NCI-H1694 (cell line): ENCODE measurements at regions not wholly inside any gene's neighbourhood (a gene's known extent, or its start where the extent isn't known, plus 50 kb on each side); places are given as distances from the start of the nearest gene placed in this dataset.
"Not testable (repeated sequence)": the region's sequence is repeated elsewhere in the genome, so short reads cannot be mapped to it uniquely, and the experiment has no call there.

Experiments
- DNase-seq: peaks from one replicate; lab custom pipeline; 2025; lab: John Stamatoyannopoulos, UW

- no peak for DNase-seq
Observed at GRCh38 chr18:76018210-76018609, 476.8 kb downstream of the ZNF516 start.

- DNase-seq = no peak
Observed at GRCh38 chr18:76013057-76013456, 482.0 kb downstream of the ZNF516 start.

- no peak for DNase-seq
Observed at GRCh38 chr18:76005632-76006208, 489.3 kb downstream of the ZNF516 start.

- DNase-seq = not testable (repeated sequence)
Observed at GRCh38 chr18:75987913-75988312, 507.1 kb downstream of the ZNF516 start.

- no peak for DNase-seq
Observed at GRCh38 chr18:75984853-75985252, 510.2 kb downstream of the ZNF516 start.

GRCh38 chr18:75981102-75981501 lies 513.9 kb downstream of the ZNF516 start:
- DNase-seq = no peak

GRCh38 chr18:75977081-75977480 lies 518.0 kb downstream of the ZNF516 start:
- no peak for DNase-seq

- DNase-seq = no peak
Observed at GRCh38 chr18:75970212-75970611, 524.8 kb downstream of the ZNF516 start.

- DNase-seq = no peak
Observed at GRCh38 chr18:75966431-75966830, 528.6 kb downstream of the ZNF516 start.

GRCh38 chr18:75962036-75962572 lies 532.9 kb downstream of the ZNF516 start:
- no peak for DNase-seq

- not testable (repeated sequence) for DNase-seq
Observed at GRCh38 chr18:75960356-75960755, 532.9 kb upstream of the SMIM21 start.

- DNase-seq = no peak
Observed at GRCh38 chr18:75959150-75959549, 531.6 kb upstream of the SMIM21 start.

GRCh38 chr18:75958683-75959082 lies 531.2 kb upstream of the SMIM21 start:
- no peak for DNase-seq

- DNase-seq = no peak
Observed at GRCh38 chr18:75945265-75945933, 517.9 kb upstream of the SMIM21 start.

- DNase-seq = no peak
Observed at GRCh38 chr18:75937306-75937705, 509.8 kb upstream of the SMIM21 start.

GRCh38 chr18:75936862-75937261 lies 509.4 kb upstream of the SMIM21 start:
- DNase-seq = no peak

- DNase-seq = no peak
Observed at GRCh38 chr18:75931079-75931478, 503.6 kb upstream of the SMIM21 start.

- DNase-seq = no peak
Observed at GRCh38 chr18:75928706-75929105, 501.2 kb upstream of the SMIM21 start.

- DNase-seq = no peak
Observed at GRCh38 chr18:75927791-75928190, 500.3 kb upstream of the SMIM21 start.

GRCh38 chr18:75926811-75927210 lies 499.3 kb upstream of the SMIM21 start:
- no peak for DNase-seq

GRCh38 chr18:75923169-75923568 lies 495.7 kb upstream of the SMIM21 start:
- no peak for DNase-seq

- DNase-seq = no peak
Observed at GRCh38 chr18:75916624-75916982, 489.1 kb upstream of the SMIM21 start.

- no peak for DNase-seq
Observed at GRCh38 chr18:75915941-75916623, 488.6 kb upstream of the SMIM21 start.
